Astrocyte (in vitro differentiated cells and primary cell): ENCODE measurements at regions not wholly inside any gene's neighbourhood (a gene's known extent, or its start where the extent isn't known, plus 50 kb on each side); places are given as distances from the start of the nearest gene placed in this dataset.

Experiments
- EZH2 ChIP-seq: IDR thresholded peaks from 2 replicates; pipeline ENCODE4 v1.6.1; 2012; ENCODE audit warnings: mild to moderate bottlenecking, low read length, inconsistent platforms; ENCODE audit not compliant: insufficient read depth
- TF ChIP-seq, protein P1 (sequence below): IDR thresholded peaks from 2 replicates; pipeline ENCODE4 v1.5.1; 2011; ENCODE audit warnings: low read depth, mild to moderate bottlenecking, inconsistent platforms, low read length, moderate library complexity; ENCODE audit not compliant: insufficient read depth

- TF ChIP-seq, protein P1, sequence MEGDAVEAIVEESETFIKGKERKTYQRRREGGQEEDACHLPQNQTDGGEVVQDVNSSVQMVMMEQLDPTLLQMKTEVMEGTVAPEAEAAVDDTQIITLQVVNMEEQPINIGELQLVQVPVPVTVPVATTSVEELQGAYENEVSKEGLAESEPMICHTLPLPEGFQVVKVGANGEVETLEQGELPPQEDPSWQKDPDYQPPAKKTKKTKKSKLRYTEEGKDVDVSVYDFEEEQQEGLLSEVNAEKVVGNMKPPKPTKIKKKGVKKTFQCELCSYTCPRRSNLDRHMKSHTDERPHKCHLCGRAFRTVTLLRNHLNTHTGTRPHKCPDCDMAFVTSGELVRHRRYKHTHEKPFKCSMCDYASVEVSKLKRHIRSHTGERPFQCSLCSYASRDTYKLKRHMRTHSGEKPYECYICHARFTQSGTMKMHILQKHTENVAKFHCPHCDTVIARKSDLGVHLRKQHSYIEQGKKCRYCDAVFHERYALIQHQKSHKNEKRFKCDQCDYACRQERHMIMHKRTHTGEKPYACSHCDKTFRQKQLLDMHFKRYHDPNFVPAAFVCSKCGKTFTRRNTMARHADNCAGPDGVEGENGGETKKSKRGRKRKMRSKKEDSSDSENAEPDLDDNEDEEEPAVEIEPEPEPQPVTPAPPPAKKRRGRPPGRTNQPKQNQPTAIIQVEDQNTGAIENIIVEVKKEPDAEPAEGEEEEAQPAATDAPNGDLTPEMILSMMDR, result no peak
- no peak for TF ChIP-seq EZH2
Observed at GRCh38 chrY:19405598-19405997, 338.9 kb downstream of the KDM5D start.
